ENCODE measurements at regions not wholly inside any gene's neighbourhood (a gene's known extent, or its start where the extent isn't known, plus 50 kb on each side); places are given as distances from the start of the nearest gene placed in this dataset.

DNA sequence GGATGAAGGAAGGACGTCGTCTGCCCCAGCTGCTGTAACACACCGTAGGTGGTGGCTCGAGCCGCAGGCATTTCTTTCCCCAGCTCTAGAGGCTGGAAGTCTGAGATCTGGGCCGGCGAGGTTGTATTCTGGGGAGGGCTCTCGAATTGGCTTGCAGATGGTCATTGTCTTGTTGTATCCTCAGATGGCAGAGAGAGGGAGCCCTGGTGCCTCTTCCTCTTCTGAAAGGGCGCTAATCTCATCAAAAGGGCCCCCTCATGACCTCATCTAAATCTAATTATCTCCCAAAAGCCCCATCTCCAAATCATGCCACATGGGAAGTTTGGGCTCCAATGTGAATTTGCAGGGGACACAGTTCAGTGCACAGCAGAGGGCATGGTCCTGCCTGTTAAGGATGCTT, 109.0 kb downstream of the SIK1 start:
- TF ChIP-seq, protein P1, sequence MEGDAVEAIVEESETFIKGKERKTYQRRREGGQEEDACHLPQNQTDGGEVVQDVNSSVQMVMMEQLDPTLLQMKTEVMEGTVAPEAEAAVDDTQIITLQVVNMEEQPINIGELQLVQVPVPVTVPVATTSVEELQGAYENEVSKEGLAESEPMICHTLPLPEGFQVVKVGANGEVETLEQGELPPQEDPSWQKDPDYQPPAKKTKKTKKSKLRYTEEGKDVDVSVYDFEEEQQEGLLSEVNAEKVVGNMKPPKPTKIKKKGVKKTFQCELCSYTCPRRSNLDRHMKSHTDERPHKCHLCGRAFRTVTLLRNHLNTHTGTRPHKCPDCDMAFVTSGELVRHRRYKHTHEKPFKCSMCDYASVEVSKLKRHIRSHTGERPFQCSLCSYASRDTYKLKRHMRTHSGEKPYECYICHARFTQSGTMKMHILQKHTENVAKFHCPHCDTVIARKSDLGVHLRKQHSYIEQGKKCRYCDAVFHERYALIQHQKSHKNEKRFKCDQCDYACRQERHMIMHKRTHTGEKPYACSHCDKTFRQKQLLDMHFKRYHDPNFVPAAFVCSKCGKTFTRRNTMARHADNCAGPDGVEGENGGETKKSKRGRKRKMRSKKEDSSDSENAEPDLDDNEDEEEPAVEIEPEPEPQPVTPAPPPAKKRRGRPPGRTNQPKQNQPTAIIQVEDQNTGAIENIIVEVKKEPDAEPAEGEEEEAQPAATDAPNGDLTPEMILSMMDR (IDR thresholded peaks at IDR 0.05), result no peak
- no peak for TF ChIP-seq POLR2A (IDR thresholded peaks at IDR 0.05)

All from uterus (tissue), 2 donors.